ENCODE measurements at regions not wholly inside any gene's neighbourhood (a gene's known extent, or its start where the extent isn't known, plus 50 kb on each side); places are given as distances from the start of the nearest gene placed in this dataset.

GRCh38 chr5:67693956-67694809, 497.6 kb upstream of the CD180 start:
- no peak for TF ChIP-seq CTCF (IDR thresholded peaks at IDR 0.05)
- no peak for TF ChIP-seq POLR2A (IDR thresholded peaks at IDR 0.05)

All from vagina (tissue), 2 donors.